ENCODE measurements at regions not wholly inside any gene's neighbourhood (a gene's known extent, or its start where the extent isn't known, plus 50 kb on each side); places are given as distances from the start of the nearest gene placed in this dataset.
"Not testable (repeated sequence)": the region's sequence is repeated elsewhere in the genome, so short reads cannot be mapped to it uniquely, and the experiment has no call there.

DNA sequence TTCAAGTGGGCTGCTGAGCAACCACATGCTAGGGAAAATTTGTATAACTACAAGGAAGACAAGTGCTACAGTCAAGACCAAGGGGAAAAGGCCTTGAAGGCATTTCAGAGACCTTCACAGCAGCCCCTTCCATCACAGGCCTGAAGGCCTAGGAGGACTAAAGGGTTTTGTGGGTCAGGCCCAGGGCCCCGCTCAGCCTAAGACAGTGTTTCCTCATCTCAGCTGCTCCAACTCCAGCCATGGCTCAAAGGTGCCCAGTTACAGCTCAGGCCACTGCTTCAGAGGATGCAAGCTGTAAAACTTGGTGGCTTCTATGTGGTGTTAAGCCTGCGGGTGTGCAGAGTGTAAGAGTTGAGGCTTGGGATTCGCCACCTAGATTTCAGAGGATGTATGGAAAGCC lies 260.5 kb downstream of the NXPE2 start:
- DNase-seq = no peak

DNA sequence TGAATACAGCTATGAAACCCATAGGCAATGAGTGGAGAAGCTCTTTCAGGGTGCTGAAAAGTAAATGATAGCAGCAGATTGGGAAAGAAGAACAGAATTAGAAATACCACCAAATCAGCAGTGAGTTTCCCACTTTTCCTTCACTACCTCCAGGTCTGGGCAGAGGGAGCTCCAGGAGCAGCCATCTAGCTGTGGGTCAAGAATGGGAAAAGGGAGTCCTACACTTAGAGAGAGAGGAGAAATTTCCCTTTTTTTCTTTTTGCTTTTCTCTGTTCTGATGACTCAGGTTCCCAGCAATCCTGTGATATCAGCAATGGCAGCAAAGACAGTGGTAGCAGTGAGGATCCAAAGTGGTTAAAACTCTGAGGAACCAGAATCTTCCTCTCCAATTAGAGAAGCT lies 263.9 kb downstream of the NXPE2 start:
- DNase-seq = no peak

DNA sequence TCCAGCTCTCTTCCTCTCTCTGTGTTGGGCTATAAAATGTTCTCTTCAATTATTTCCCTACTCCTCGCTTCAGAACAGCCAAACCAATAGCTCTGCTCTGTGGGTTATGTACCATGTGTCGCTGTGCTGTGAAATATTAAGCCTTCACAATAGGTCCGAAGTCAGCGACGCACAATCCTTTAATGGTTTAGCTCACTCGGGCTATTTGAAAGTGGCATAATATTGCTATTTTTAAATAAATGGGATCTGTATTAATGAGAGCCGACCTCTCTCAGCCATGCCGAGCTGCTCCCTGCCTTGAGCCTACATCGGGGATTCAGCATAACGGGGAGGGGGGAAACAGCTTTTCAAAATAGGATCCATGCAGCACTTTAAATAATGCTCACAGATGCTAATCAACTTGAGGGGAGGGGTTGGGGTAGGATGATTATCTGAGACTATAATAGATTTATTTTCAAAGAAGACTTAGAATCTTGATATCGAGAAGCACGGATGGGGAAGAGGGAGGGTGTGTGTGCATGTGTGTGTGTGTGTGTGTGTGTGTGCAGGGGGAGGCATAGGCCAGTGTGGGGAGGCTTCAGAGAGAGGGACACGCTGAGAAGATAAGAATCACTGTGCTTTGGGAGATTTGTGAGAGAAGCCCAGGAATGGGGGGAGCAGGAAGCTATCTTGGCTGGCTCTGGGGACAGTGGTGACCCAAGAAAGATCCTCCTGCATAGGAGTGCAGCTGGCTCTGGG lies 271.5 kb downstream of the NXPE2 start:
- DNase-seq = no peak

DNA sequence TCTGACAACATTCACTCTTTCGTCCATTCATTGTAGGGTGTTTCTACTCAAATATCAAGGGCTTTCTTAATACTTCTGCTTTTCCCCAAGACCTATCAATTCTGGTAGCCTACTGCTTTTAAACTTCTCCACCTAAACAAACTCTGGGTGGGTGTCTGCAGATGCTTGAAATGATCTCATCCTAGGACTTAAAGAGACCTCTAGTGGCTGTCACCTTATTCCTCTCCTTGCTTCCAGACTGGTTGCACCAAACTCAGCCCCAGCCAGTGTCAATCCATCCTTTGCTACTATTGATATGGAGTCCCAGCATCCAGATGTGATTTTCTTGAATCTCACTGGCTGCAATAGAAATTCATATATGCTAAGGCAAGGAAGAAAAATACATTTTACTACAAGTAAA lies 274.7 kb downstream of the NXPE2 start:
- DNase-seq = no peak

DNA sequence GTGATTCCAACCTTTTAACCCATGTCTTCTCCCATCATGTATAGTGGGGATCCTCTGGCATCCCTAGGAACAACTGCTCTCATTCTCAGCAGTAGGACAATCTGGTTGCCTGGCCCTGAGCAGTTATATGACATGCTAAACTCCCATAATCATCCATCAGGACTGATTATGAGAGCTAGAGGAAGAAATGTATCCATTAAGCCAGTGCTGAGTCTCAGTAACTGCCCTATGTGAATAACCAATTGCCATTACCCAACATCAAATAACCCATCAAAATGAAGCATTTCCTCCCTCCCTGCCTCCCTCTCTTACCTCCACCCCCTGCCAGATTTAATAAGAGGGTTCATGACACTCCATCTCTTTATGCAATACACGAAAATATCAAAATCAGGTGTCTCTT lies 277.6 kb downstream of the NXPE2 start:
- no peak for DNase-seq

DNA sequence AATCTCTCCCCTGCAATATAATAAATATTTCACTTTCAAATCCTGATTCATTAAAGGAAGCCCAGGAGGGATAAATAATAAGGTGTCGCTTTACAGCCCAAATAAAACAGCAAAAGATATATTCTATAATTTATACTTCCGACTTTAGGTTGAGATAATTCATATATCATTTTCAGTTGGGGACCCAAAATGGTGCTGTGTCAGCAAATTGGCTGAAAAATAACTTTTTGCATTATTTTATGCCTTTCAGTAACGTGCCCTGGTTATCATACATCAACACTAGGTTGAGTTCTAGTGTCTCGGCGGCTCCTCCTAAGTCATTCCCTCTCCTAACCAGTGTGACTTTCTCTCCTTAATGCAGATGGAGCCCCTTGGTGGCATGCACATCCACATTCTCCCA lies 278.2 kb downstream of the NXPE2 start:
- no peak for DNase-seq

DNA sequence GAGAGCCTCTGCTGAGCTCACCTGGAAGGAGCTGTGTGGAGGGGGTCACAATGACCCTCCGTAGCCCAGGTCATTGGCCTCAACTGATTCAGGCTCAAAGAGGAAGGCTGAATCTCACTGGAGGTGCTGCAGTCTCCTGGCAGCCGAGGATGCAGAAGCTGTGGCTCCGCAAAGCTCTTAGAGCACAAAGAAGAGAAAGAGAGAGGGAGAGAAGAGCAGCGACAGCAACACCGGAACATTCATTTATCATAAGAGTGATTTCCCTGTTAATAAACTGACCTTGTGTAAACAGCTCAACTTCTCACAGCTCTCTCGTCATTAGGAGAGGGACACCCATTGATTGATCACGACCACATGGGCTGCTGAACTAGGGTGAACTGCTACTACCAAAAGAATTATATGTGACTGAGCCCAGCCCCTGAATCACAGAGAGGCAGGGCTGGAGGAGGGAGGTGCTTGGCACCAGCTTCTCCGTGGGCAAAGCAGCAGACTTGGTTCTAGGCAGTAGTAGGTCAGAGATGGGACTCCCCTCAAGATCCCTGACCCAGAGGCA lies 281.7 kb downstream of the NXPE2 start:
- no peak for DNase-seq

DNA sequence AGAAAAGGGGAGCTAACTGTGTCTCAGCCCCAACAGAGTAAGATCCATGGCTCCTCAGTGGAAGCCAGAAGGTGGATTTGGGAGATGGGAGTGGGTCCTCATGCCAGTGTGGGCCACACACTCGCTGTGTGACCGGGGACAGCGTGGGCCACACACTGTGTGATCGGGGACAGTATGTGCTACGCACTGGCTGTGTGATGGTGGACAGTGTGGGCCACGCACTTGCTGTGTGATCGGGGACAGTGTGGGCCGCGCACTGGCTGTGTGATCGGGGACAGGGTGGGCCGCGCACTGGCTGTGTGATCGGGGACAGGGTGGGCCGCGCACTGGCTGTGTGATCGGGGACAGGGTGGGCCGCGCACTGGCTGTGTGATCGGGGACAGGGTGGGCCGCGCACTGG lies 282.5 kb downstream of the NXPE2 start:
- not testable (repeated sequence) for DNase-seq

DNA sequence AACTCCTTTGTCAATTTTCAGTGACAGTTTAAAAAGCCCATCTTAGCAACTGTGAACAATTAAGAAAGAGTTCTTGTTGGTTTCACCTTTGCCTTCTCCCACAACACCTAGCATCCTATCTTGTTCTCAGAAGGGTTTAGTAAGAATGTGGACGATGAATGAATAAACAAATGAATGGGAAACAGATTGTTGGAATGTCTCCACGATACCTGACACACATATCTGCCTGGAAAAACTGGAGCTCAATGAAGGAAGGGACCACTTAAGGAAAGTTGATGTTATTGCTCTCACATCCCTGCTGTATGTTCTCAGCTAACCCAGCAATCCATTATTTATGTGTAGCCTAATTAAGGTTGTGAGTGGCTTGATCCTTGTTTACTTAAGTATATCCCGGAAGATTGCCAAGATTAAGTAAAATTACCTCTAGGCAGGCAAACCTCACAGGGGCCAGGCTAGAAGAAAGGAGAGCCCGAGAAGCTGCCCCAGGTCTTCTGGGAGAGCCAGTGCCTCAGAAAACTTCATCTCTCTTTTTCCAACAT lies 286.4 kb downstream of the NXPE2 start:
- no peak for DNase-seq

DNA sequence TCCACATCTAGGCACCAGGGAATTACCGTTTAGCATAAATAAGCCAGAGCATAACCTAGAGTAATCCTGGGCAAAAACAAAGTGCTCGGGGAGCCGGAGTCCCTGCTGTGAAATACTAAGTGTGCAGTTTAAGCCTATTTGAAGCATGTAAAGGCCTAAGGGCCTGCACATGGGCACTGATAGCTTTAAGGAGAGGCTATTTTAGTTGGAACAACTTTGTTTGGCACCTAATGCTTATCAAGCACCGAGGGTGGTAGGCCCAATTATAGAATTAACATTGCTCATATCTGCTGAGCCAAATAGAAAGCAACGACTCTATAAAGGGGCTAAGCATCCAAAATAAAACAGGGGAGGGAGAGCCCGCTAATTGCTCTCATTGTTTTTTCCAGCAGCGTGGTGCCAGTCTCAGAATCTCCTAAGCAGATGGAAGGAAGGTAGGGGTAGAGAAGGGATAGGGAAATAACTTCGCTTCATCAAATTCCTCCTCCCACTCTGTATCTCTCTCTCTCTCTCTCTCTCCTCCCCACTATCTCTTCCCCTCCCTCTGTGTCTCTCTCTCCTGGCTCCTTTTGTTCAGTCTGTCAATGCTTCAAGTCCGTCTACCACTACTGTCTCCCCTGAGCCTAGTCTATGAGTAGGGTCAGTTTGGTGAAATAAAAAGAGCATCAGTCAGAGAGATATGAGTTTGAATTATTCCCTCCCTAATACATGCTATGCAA lies 292.8 kb downstream of the NXPE2 start:
- no peak for DNase-seq

DNA sequence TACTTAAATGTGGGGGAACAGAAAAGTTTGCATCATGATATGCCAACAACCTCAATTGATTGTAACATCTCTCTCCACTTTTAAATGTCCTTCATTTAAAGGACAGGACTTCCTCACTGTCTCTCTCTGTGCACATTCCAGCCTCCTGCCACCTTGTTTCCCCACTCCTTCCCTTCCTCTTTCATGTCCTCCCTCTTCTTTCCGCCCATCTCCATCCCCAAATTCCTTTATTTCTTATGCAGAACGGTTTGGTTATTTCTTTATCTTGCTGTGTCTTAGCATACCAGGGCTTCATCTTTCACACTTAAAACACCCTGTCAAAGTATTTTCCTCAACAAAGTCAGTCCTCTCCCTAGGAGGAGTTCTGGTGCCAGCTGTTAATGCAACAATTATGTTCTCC lies 293.8 kb downstream of the NXPE2 start:
- no peak for DNase-seq

DNA sequence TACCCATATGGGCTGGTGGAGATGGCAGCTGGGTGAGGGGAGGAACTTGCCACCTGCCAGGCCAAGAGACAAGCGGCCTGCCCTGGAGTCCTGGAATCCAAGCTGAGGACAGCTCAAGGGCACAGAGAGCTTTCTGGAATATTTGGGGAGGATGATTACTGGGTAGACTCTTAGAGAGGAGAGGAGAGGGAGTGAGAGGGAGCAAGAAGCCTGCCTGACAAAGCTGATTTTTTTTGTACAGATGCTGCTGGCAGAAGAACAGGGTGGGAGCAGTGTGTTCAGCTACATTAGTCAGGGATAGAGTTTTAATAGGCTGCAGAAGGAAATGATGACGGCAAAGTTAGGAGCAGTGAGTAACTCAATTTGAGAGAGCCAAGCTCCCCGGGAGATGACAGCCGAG lies 299.3 kb downstream of the NXPE2 start:
- no peak for DNase-seq

DNA sequence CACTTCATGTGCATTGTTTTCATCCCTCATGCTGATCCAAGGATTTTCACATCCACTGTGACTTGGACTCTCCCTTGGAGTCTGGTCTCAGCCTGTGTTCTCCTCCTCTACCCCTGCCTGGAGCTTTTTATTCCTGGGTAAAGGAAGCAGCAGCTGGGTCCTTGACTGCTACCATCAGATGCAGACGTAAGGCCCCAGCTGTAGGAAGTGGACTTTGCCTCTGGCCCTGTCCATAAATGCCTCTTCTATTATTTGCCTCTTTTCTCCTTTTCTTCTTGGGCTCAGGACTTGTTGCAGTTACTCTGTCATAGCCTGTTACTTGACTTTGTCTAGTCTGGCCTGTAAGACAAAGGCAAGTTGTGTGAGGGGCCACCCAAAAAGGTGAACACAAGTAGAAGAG lies 303.8 kb downstream of the NXPE2 start:
- DNase-seq = no peak

DNA sequence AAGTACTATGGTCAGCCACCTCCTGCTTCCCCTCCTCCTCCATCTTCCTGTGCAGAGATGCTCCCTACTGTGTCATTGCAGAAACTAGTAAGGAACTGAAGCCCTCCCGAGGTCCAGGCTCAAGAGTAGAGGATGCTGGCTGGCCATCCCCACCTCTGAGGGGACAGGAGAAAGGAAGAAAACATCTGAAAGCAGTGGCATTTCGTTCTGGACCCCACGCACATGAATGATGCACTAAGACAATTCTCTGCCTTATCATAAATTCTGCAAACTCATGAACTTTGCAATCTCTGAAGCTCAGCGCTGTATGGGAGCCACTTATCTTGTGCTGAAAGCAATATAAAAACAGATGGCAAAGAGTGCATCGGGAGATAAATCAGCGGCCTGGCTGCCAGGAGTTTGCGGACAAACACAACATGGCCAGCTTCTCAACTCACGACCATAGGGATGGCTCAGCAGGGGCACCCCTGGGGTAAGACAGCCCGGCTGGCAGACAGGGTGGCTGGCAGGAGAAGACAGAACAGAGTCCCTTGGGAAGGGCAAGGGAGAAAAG lies 306.4 kb downstream of the NXPE2 start:
- no peak for DNase-seq

DNA sequence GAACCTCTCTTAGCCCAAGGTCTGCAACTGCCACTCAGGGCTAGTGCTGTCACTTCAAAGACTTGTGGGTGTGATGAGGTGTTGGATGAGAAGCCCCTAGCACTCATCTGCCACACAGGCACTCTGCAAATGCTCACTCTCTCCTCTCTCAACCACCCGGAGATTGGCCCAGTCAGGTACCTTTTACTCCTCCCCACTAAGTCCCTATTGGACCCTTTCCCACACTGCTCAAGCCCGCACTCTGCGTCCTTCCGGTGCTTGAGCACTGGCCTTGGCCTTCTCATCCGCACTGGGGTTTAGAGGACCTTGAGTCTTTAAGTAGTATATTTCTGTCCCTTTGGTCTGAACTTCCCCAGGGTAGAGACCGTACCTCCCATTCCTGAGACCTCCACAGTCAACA lies 308.0 kb downstream of the NXPE2 start:
- no peak for DNase-seq

DNA sequence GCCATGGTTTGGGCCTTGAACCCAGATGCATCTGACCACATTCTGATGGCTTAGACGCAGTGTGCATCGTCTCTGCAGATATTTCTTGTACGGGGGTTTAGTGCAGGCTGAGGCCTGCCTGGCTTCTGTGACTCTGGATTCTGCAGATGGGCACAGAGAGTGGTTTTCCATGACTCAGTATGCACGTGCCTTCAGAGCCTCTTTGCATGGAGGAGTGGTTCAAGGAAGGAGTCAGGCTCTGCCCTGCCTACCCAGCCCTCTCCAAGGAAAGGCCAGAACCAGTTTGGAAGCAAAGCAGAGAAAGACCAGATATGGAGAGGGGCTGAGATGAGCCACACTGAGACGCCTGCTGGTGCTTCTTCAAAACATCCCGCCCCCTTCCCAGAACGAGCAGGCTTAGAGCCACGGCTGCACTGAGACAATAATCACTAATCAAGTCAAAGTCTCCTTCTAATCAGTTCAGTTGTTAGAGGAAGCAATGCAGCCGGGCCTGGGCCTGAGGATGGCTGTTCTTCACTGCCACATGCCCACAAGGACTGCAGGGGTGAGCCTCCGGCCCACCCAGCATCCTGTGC lies 308.9 kb downstream of the NXPE2 start:
- DNase-seq = no peak

DNA sequence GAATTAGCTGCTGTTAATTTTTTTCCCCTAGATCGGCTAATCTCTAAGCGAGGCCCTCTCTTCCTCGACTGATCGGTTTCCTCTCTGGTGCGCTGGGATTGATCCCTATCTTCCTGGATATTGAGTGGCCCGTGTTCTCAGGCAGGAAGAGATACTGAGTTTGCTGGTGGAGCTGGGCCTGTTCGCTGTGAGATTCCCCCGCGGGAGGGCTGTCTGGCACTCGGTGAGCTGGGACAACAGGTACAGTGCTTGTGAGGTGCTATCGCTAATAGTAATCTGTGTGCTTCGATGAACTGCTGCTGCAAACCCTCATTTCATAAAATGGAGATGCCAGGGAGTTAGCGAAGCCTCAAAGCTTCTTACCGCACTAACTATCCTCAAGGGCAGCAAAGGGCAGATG lies 310.3 kb downstream of the NXPE2 start:
- DNase-seq = no peak

DNA sequence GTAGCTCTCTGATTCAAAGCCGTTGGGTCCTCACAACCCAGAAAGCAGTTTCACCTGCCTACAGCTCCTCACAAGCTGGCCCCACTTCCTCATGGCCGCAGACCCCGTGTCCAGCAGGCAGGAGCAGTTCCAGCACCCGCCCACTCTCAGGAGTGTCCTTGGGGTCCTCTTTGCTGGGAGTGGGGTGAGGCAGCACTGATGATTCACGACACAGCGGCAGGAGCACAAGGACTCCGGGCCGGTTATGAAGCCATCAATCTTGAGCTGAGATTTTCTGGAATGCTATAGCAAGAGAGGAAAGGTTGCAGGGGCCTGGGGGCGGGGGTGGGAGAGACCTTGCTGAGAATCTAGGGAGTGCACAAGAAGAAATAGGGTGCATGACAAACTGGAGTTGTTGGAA lies 311.2 kb downstream of the NXPE2 start:
- DNase-seq = no peak

DNA sequence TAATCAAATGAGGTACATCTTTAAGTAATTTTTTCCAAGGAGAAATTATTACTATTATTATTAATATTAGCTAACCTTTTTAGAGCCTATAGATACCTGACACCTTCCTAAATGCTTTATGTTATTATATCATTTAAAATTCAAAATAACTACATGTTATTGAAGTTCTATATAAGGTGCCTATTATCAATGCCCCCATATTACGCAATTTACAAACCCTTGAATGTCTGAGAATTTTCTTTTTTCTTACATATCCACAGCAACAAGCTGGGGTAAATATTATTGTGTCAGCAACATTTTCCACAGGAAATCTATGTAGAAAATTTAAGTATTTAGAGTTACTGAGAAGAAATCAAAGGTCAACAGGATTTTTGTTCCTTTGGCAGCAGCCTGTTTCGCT lies 327.3 kb downstream of the NXPE2 start:
- DNase-seq = no peak

DNA sequence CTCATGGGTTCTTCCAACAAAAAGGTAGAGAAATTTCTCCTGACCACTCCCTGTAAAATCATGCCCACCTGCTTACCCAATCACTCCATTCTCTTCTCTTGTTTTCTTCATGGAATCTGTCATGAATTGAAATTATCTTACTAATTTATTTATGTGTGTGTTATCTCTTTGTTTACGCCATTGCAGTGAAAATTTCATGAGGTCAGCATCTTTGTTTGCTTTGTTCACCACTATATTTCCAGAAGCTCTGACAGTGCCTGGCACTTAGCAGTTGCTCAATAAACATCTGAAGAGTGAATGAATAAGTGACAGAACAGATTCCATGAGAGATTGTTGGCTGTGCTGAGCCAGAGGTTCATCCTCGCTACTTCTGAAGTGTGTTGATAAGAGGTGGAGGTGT lies 329.5 kb downstream of the NXPE2 start:
- DNase-seq = no peak

DNA sequence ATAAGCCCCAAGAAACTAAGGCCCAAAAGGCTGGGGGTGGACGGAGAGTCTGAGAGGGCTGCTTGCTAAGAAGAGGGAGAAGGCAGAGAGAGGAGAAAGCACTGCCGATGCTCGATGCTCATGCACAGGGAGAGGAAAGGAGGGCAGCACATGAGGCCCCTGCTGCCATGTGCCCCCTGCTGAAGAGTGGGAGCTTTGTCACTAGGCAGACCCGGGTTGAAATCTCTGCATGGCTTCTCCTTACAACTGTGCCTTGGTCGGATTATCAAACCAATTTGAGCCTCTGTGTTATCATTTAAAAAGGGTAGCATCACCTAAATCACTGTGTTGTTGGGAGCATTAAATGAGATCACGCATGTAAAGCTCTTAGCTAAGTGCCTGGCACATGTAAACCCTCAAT lies 330.5 kb downstream of the NXPE2 start:
- no peak for DNase-seq

DNA sequence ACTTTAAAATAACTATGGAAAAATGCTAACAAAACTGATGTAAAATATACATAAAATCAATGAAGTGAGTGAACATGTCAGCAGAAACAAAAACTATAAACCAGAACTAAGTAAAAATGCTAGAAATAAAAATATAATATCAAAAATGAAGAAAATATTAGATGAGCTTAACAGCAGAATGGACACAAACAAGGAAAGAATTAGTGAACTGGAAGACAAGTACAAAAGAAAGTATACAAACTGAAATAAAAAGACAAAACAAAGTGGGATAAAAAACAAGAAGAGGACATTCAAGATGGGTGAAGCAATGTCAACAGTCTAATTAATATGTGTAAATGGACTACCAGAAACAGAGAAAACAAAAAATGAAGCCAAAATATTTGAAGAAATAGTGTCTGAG lies 339.2 kb downstream of the NXPE2 start:
- no peak for DNase-seq

DNA sequence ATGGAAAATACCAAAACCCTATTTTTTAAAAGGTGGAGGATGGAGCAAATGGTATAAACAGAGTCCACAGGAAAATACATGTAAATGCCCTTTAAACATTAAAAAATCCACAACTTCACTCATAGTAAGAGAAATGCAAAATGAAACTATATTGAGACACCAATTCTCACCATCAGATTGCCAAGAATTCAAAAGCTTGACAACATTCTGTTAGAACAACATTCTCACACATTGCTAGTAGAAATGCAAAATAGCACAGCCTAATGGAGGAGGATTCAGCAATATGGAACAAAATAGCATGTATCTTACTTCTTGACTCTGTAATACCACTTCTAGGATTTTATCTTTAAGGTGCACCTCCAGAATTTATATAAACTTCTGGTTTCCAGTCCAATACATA lies 351.8 kb downstream of the NXPE2 start:
- no peak for DNase-seq
